Keratinocyte (primary cell): ENCODE measurements at regions not wholly inside any gene's neighbourhood (a gene's known extent, or its start where the extent isn't known, plus 50 kb on each side); places are given as distances from the start of the nearest gene placed in this dataset.

Experiments used
- DNase-seq: peaks from one replicate; pipeline ENCODE4 v3.0.0-alpha.2; 2011; ENCODE audit warnings: low read depth, missing footprints, low spot score
- FAIRE-seq: peaks from 2 replicates; lab custom pipeline; 2011; peaks lifted over from hg19 to GRCh38; lab: Jason Lieb, UNC
- H2AFZ ChIP-seq: 2 replicates; pipeline ENCODE4 v1.6.0; 2012; ENCODE audit warnings: low read length, control low read depth, inconsistent platforms; ENCODE audit not compliant: control insufficient read depth
- H3K27ac ChIP-seq: 2 replicates; pipeline ENCODE4 v1.5.1; 2011; ENCODE audit warnings: low read length; ENCODE audit not compliant: control insufficient read depth, insufficient read depth
- H3K27me3 ChIP-seq: 3 replicates; pipeline ENCODE4 v1.6.0; 2011; ENCODE audit warnings: low read length; ENCODE audit not compliant: control insufficient read depth, insufficient read depth; ENCODE audit errors: extremely low read depth
- H3K36me3 ChIP-seq, 2 experiments: 2 replicates in 1 of 2; 3 replicates in 1 of 2; pipeline ENCODE4 v1.5.1; 2011; ENCODE audit warnings: low read length in 2 of 2, mild to moderate bottlenecking in 1 of 2; ENCODE audit not compliant: control insufficient read depth in 2 of 2, insufficient read depth in 2 of 2; ENCODE audit errors: extremely low read depth in 1 of 2
- H3K4me1 ChIP-seq: 3 replicates; pipeline ENCODE4 v1.5.1; 2011; ENCODE audit warnings: low read length; ENCODE audit not compliant: control insufficient read depth, insufficient read depth; ENCODE audit errors: extremely low read depth
- H3K4me2 ChIP-seq: 3 replicates; pipeline ENCODE4 v1.6.0; 2011; ENCODE audit warnings: low read depth, low read length; ENCODE audit not compliant: control insufficient read depth, insufficient read depth; ENCODE audit errors: extremely low read depth
- H3K4me3 ChIP-seq, 3 experiments: fragments of 200-600 bp in 1 of 3; sonication (generic) in 1 of 3; 2 replicates in 2 of 3; 3 replicates in 1 of 3; pipeline ENCODE4 v1.5.1; 2011 to 2016; ENCODE audit warnings: low read length in 3 of 3, mild to moderate bottlenecking in 3 of 3, control low read depth in 2 of 3, inconsistent platforms in 1 of 3, low read depth in 1 of 3, mixed read lengths in 1 of 3, mixed run types in 1 of 3, moderate library complexity in 1 of 3; ENCODE audit not compliant: control insufficient read depth in 2 of 3, insufficient read depth in 2 of 3; ENCODE audit errors: extremely low read depth in 1 of 3
- H3K79me2 ChIP-seq: 2 replicates; pipeline ENCODE4 v1.6.0; 2012; ENCODE audit warnings: low read length; ENCODE audit not compliant: control insufficient read depth, insufficient read depth
- H3K9ac ChIP-seq: 3 replicates; pipeline ENCODE4 v1.6.0; 2011; ENCODE audit warnings: low read length; ENCODE audit not compliant: control insufficient read depth, insufficient read depth; ENCODE audit errors: extremely low read depth
- H3K9me1 ChIP-seq: 3 replicates; pipeline ENCODE4 v1.6.0; 2011; ENCODE audit warnings: low read length; ENCODE audit not compliant: control insufficient read depth, insufficient read depth; ENCODE audit errors: extremely low read depth
- H3K9me3 ChIP-seq: 2 replicates; pipeline ENCODE4 v1.5.1; 2012; ENCODE audit warnings: low read depth, low read length; ENCODE audit not compliant: control insufficient read depth
- H4K20me1 ChIP-seq: 3 replicates; pipeline ENCODE4 v1.6.0; 2011; ENCODE audit warnings: low read length; ENCODE audit not compliant: control insufficient read depth, insufficient read depth; ENCODE audit errors: extremely low read depth
- CTCF ChIP-seq, 3 experiments: IDR thresholded peaks in 1 of 3; conservative IDR thresholded peaks in 1 of 3; optimal IDR thresholded peaks in 1 of 3; 2 replicates in 2 of 3; 3 replicates in 1 of 3; pipeline versions ENCODE3 to v1.5.1; 2011; ENCODE audit warnings: low read length in 3 of 3, mild to moderate bottlenecking in 3 of 3, moderate library complexity in 2 of 3, control low read depth in 1 of 3, inconsistent platforms in 1 of 3; ENCODE audit not compliant: insufficient read depth in 2 of 3; ENCODE audit errors: extremely low read depth in 1 of 3
- EZH2 ChIP-seq: IDR thresholded peaks from one replicate; pipeline ENCODE4 v1.6.1; 2012; ENCODE audit warnings: inconsistent platforms, mild to moderate bottlenecking, low read length, moderate library complexity
- dilution Hi-C: fragments of 300-500 bp; cut with MboI; formaldehyde crosslinking; loops from one replicate; pipeline ENCODE4 v1.7.0; 2020; ENCODE audit warnings: low sequenced_read_pairs; ENCODE audit not compliant: extremely low pct_ligation_motif_present

GRCh38 chr6:133632906-133633305 lies 256.0 kb upstream of the TCF21 start:
- H3K4me1 ChIP-seq, result no peaks in the 10 kb centered on the region
- H3K9me1 ChIP-seq, result no peaks in the 10 kb centered on the region
- TF ChIP-seq EZH2 (no peak), CTCF (optimal IDR thresholded peaks at IDR 0.05 in 1 of 3, IDR thresholded peaks at IDR 0.05 in 1 of 3, conservative IDR thresholded peaks at IDR 0.05 in 1 of 3; ENCODE audit: extremely low read depth in 1 of 3, insufficient read depth in 2 of 3, low read length in 3 of 3) (no peak)
- FAIRE-seq (no peak), DNase-seq (no peak)
- H3K9ac ChIP-seq, result no peak overlapping the region
- no peaks in the 10 kb centered on the region for H3K9me3 ChIP-seq
- H3K36me3 ChIP-seq, result no peaks in the 10 kb centered on the region
- H3K4me2 ChIP-seq, result no peak overlapping the region
- no peaks in the 10 kb centered on the region for H3K79me2 ChIP-seq
- H2AFZ ChIP-seq, result no peak overlapping the region
- H4K20me1 ChIP-seq, result no peaks in the 10 kb centered on the region
- dilution Hi-C loops, result no loop called here
- no peak overlapping the region for H3K27ac ChIP-seq
- no peak overlapping the region for H3K4me3 ChIP-seq
- no peaks in the 10 kb centered on the region for H3K27me3 ChIP-seq

GRCh38 chr6:133634474-133634873 lies 254.4 kb upstream of the TCF21 start:
- Histone ChIP-seq H3K4me1 (no peaks in the 10 kb centered on the region), H3K4me3 (no peak overlapping the region), H3K36me3 (no peaks in the 10 kb centered on the region), H3K9ac (no peak overlapping the region), H3K9me1 (no peaks in the 10 kb centered on the region), H3K79me2 (no peaks in the 10 kb centered on the region), H3K4me2 (no peak overlapping the region), H3K9me3 (no peaks in the 10 kb centered on the region), H3K27ac (no peak overlapping the region), H4K20me1 (no peaks in the 10 kb centered on the region), H3K27me3 (no peaks in the 10 kb centered on the region), H2AFZ (no peak overlapping the region)
- dilution Hi-C loops, result no loop called here
- TF ChIP-seq EZH2 (no peak), CTCF (optimal IDR thresholded peaks at IDR 0.05 in 1 of 3, IDR thresholded peaks at IDR 0.05 in 1 of 3, conservative IDR thresholded peaks at IDR 0.05 in 1 of 3; ENCODE audit: extremely low read depth in 1 of 3, insufficient read depth in 2 of 3, low read length in 3 of 3) (no peak)
- DNase-seq (no peak), FAIRE-seq (no peak)
